Cardiac septum (tissue), 1 donor: ENCODE measurements at regions not wholly inside any gene's neighbourhood (a gene's known extent, or its start where the extent isn't known, plus 50 kb on each side); places are given as distances from the start of the nearest gene placed in this dataset.
"Not testable (repeated sequence)": the region's sequence is repeated elsewhere in the genome, so short reads cannot be mapped to it uniquely, and the experiment has no call there.

Source experiments
- DNase-seq: peaks from one replicate; pipeline ENCODE4 v3.0.0-alpha.2; 2020; ENCODE audit warnings: low spot score
- intact Hi-C: fragments of 100-400 bp; cut with DNase I; formaldehyde crosslinking; loops from one replicate; pipeline ENCODE4 v1.14.0; 2022
- donor health status: DM: no; HTN: no; CAD: no.

DNA sequence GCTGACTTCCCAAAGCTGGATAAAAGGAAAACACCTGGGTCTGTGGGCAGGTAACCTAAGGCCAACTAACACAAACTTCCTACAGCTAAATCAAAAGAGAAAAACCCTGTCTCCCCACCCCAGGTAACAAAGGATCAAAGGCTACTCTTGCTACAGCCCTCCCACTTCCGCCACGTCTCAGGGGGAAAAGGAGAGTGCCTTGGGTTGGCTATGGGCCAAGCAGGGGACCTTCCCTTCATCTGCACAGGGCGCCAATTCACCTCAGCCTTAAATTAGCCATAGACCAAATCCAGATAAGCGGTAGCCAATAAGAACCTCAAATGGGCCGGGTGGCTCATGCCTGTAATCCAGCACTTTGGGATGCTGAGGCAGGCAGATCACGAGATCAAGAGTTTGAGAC, 69.1 kb upstream of the LANCL2 start:
- no peak for DNase-seq
- intact Hi-C loops = no loop called here

DNA sequence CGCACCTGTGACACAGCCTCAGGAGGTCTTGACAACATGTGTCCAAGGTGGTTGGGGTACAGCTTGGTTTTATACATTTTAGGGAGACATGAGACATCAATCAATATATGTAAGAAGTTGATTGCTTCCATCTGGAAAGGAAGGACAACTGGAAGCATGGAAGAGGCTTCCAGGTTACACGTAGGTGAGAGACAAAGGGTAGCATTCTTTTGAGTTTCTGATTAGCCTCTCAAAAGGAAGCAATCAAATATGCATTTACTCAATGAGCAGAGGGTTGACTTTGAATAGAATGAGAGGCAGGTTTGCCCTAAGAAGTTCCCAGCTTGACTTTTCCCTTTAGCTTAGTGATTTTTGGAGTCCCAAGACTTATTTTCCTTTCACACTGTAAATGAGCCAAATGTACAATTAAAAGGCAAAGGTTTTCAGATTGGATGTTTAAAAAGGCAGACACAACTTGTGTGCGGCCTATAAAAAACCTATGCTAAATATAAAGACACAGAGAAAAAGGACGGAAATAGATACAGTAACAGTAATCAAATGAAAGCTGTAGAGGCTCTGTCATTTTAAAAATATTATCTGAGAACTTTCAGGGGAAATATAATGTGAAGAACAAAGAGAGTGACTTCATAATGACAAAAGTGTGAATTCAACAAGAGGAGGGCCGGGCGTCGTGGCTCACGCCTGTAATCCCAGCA, 65.7 kb upstream of the LANCL2 start:
- DNase-seq = no peak
- intact Hi-C loops = no loop called here

DNA sequence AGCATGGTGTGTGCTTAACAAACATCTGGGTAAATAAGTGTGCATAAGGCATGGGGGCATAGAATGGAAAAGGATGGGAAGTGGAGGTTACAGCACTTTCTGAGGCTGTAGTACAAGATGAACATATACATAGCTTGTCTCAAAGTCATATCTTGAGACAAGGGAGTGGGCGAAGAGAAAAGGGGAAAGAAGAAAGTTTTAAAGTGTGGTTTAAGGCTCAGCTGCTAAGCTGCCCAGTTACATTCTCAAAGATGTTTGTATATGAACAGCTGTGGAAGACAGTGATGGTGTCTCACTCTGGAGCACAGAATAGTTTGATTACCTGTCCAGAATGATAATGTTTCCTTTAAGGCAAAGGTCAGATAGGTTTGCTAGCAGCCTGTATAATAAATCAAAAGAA, 61.9 kb upstream of the LANCL2 start:
- DNase-seq = no peak
- intact Hi-C loops = no loop called here

DNA sequence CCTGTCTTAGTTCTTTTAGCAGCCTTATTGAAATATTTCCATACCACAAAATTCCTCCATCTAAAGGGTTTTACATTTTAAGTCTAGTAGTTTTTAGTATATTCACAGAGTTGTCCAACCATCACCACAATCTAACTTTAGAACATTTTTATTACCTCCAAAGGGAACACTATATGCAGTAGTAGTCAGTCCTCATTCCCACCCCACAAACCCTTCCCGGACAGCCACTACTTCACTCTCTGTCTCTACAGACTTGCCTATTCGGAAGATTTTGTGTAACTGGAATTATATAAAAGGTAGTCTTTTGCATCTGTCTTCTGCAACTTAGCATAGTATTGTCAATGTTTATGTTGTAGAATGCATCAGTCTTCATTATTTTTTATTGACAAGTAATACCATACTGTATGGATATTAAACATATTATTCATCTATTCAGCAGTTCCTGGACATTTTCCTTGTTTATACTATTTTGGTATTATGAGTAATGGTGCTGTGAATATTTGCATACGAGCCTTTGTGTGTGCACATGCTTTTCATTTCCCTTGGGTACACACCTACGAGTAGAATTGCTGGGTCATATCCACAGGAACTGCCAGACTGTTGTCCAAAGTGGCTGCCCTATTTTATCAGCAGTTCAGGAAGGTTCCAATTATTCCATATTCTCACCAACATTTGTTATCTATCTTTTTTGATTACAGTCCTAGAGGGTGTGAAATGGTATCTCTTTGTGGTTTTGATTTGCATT, 60.9 kb upstream of the LANCL2 start:
- DNase-seq = no peak
- intact Hi-C loops = no loop called here

DNA sequence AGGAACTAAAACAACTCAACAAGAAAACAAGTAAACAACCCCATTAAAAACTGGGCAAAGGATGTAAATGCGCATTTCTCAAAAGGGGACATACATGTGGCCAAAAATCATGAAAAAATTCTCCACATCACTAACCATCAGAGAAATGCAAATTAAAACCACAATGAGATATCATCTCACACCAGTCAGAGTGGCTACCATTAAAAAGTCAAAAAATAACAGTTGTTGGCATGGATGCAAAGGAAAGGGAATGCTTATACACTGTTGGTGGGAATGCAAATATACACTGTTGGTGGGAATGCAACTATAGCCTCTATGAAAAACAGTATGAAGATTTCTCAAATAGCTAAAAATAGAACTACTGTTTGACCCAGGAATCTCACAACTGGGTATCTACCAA, 60.0 kb upstream of the LANCL2 start:
- no peak for DNase-seq
- intact Hi-C loops = no loop called here

DNA sequence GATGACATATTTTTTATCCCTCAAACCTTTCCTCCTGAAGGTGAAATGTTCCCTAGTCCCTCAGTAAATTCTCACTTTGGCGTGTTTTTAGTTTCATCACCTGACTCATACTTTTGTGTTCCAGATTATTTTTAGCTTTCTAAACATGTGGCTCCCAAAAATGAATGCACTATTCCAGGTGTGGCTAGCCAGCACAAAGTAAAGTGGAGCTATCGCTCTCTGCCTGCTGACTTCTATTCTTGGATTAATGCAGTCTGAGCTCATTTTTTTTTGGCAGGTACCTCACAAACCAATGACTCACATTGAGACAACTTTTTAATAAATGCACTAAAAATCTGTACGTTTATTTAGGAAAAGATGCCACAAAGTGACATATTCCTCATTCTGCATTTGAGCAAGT, 58.8 kb upstream of the LANCL2 start:
- intact Hi-C loops = loop anchor here (2.0 kb wide), 1 partner anchor 18 kb away; no protein-coding TSS in a partner anchor
- no peak for DNase-seq

DNA sequence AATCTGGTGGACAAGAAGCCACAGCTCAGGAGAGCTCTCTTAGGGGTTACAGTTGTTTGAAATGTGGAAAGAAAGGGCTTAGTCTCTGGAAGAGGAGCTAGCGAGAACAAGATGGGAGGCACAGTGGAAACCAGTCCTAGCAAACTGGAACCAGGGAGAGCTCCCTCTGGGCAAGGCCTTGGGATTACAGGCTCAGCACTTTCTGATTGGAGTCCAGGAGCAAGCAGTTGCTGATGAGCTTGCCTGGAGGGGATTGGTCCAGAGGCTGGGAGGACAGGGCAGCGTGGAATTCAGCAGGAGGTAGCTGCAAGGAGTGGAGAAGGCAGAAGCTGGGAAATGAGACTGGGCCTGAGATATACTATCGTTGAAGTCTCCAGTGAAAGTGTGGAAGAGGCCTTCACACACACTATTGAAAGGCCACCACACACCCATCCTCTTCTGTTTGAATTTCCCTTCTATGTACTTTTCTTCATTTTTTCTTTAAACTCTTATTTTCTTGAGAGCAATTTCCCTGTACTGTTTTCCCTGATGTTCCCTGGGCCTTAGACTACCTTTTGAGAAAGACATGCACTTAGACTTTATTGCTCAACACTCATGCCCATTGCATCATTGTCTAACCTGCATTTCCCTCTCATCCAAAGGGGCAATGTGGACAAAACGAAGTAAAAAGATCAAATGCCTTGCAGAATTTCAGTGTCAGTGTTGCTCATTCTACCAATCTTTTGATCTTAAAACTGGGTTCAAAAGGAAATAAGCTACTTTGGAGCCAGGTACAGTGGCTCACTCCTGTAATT, 57.8 kb upstream of the LANCL2 start:
- DNase-seq = no peak
- intact Hi-C loops = loop anchor here (2.0 kb wide), 1 partner anchor 17 kb away; no protein-coding TSS in a partner anchor

DNA sequence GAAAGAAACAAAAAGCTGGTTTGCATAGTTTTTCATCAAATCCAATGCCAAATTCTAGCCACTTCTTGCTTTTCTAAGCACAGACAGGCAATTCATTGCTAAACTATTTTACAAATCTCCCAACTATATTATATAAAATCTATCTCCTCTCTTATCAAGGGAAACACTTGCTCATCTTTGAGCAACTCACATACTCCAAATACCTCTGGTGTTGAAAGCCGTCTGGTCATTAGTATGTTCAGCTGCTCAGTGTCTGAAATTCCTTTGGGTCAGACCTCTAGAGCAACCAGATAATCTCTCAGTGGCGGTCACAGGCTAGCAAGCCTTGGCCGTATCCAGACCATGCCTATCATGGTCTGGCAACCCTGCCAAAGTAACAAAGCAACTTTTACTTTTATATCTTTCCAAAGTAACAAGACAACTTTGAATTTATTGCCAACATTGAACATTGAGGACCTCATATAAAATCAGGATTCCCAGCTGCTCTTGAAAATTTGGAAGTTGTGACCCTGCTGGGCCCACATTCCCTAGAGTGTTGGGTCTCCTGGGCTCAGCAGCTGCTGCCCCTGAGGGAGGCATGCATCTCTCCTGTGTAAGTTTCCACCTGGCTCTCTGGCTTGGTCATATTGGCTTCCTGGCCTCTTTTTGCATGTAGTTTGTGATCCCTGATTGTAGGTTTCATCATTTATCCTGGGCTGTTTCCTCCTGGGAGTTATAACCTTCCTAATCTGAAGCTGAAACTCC, 56.8 kb upstream of the LANCL2 start:
- intact Hi-C loops = no loop called here
- DNase-seq = no peak

DNA sequence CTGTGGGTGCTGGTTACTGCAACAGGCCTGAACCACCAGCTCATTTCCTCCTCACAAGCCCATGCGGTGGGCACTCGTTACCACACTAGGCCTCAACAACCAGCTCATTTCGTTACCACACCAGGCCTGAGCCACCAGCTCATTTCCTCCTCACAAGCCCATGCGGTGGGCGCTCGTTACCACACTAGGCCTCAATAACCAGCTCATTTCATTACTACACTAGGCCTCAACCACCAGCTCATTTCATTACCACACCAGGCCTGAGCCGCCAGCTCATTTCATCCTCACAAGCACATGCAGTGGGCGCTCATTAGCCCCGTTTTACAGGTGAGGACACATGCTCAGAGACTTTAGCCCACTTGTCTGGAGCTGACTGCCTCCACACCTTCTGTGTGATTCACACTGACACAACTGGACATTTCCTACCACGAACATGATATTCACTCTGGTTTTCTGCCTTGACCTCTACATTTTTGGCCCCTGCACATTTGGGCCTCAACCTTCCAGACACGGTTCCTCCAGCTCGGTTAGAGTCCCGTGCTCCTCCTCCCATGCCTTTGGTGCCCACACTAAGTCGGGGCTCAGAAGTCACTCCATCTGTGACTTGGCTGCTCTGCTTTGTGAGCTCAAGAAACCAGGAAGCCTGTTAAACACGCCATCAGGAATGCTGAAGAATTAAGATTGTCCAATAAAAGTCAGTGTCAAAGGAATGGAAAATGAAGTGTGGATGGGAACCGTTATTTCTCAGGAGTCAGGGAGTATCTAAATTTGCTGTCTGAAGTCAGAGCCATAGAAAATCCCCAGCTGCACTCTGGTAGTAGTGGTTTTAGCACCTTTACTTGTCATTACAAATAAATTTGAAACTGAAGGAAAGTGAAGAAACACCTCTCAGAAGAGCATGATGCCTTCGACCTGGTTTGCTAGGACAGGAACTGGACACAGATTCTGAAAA, 55.8 kb upstream of the LANCL2 start:
- no peak for DNase-seq

DNA sequence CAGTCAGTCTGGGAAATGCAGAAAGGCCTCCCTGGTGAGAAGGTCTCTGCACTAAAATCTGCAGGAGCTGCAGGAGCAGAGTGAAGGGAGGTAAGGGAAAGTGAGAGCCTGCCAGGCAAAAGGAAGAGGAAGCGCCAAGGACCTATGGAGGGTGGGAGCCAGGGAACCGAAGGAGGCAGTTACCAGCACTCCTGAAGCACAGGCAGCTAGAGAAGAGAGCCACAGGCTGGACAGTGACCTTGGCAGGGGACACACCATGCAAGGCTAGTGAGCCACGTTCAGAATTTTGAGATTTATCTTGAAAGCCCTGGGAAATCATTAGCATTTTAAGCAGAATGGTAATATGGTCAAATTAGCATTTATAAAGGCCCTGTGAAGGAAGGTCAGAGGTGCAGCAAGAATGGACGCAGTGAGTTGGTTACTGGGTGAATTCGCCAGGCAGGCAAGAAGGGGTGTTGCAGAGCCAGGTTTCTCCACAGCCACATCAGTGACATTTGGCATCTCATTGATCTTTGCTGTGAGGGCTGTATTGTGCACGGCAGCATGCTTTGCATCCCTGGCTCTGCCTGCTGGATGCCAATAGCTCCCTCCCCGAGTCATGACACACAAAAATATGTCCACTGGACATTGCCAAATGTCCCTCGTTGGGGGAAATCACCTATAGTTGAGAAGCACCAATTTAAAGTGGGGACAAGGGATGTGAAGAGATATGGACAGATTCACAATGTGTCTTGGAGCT, 54.7 kb upstream of the LANCL2 start:
- no peak for DNase-seq
- intact Hi-C loops = no loop called here

More for the DNA sequence above, 55.8 kb upstream of the LANCL2 start:
- intact Hi-C loops = no loop called here

DNA sequence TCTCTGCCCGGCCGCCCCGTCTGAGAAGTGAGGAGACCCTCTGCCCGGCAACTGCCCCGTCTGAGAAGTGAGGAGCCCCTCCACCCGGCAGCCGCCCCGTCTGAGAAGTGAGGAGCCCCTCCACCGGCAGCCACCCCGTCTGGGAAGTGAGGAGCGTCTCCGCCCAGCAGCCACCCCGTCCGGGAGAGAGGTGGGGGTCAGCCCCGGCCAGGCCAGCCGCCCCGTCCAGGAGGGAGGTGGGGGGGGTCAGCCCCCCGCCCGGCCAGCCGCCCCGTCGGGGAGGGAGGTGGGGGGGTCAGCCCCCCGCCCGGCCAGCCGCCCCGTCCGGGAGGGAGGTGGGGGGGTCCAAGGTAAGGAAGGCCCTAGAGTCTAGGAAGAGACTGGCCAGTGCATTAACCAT, 53.2 kb upstream of the LANCL2 start:
- DNase-seq, intact Hi-C loops: not testable (repeated sequence)

DNA sequence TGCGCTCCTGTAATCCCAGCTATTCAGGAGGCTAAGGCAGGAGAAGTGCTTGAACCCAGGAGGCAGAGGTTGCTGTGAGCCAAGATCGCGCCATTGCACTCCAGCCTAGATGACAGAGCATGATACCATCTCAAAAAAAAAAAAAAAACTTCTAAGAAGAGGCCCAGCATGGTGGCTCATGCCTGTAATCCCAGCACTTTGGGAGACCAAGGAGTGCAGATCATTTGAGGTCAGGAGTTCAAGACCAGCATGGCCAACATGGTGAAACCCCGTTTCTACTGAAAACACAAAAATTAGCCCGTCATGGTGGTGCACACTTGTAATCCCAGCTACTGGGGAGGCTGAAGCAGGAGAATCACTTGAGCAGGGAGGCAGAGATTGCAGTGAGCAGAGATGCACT, 51.5 kb upstream of the LANCL2 start:
- intact Hi-C loops, DNase-seq: not testable (repeated sequence)

DNA sequence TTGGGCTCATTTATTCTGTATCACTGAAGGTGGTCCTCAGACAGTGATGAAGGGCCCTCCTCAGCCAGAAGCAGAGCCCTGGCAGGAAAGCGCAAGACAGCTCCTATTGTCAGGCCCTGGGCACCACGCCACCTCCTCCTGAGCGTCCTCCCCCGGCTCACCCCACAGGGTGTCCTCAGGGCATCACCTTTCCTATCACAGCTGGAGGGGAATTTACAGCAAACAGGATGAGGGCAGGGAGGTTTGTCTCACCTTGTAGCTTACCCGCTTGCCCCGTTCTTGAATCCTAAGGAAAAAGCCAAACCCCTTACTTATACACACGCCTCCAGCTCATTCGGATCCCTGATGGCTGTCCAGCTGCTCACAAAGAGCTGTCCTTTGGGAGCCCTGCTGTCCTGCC, 50.2 kb upstream of the LANCL2 start:
- intact Hi-C loops = no loop called here
- DNase-seq = no peak
